GM18907 (cell line): ENCODE measurements at regions not wholly inside any gene's neighbourhood (a gene's known extent, or its start where the extent isn't known, plus 50 kb on each side); places are given as distances from the start of the nearest gene placed in this dataset.
"Not testable (repeated sequence)": the region's sequence is repeated elsewhere in the genome, so short reads cannot be mapped to it uniquely, and the experiment has no call there.

Experiments used
- ATAC-seq: cut with Tn5 transposase; IDR thresholded peaks from one replicate; pipeline ENCODE4 v1.9.1; 2021; ENCODE audit warnings: mild to moderate bottlenecking, moderate library complexity; ENCODE audit not compliant: unreplicated experiment

GRCh38 chr12:105480162-105480561 lies 149.7 kb downstream of the C12orf75 start:
- no peak for ATAC-seq

GRCh38 chr12:105481392-105482300 lies 151.2 kb downstream of the C12orf75 start:
- ATAC-seq: no peak

GRCh38 chr12:105482951-105483350 lies 152.5 kb downstream of the C12orf75 start:
- ATAC-seq: no peak

- ATAC-seq: no peak
Observed at GRCh38 chr12:105483691-105484090, 153.2 kb downstream of the C12orf75 start.

GRCh38 chr12:105485321-105485910 lies 154.9 kb downstream of the C12orf75 start:
- ATAC-seq: no peak

- no peak for ATAC-seq
Observed at GRCh38 chr12:105485921-105486320, 155.4 kb downstream of the C12orf75 start.

GRCh38 chr12:105487963-105488362 lies 157.5 kb downstream of the C12orf75 start:
- ATAC-seq: no peak

- ATAC-seq: no peak
Observed at GRCh38 chr12:105492591-105493545, 162.4 kb downstream of the C12orf75 start.

GRCh38 chr12:105499205-105499604 lies 168.7 kb downstream of the C12orf75 start:
- no peak for ATAC-seq

GRCh38 chr12:105500676-105501075 lies 170.2 kb downstream of the C12orf75 start:
- not testable (repeated sequence) for ATAC-seq

- ATAC-seq: no peak
Observed at GRCh38 chr12:105502426-105502930, 172.0 kb downstream of the C12orf75 start.

GRCh38 chr12:105503619-105504018 lies 173.1 kb downstream of the C12orf75 start:
- no peak for ATAC-seq

- no peak for ATAC-seq
Observed at GRCh38 chr12:105504286-105504685, 173.8 kb downstream of the C12orf75 start.

- ATAC-seq: no peak
Observed at GRCh38 chr12:105506678-105507310, 176.3 kb downstream of the C12orf75 start.

- ATAC-seq: no peak
Observed at GRCh38 chr12:105507311-105508038, 177.0 kb downstream of the C12orf75 start.

GRCh38 chr12:105508096-105508495 lies 177.6 kb downstream of the C12orf75 start:
- ATAC-seq: no peak

GRCh38 chr12:105510526-105510925 lies 180.0 kb downstream of the C12orf75 start:
- ATAC-seq: no peak

- not testable (repeated sequence) for ATAC-seq
Observed at GRCh38 chr12:105512861-105513260, 182.4 kb downstream of the C12orf75 start.

- no peak for ATAC-seq
Observed at GRCh38 chr12:105522166-105522825, 191.8 kb downstream of the C12orf75 start.
